Ishikawa (cell line): ENCODE measurements at regions not wholly inside any gene's neighbourhood (a gene's known extent, or its start where the extent isn't known, plus 50 kb on each side); places are given as distances from the start of the nearest gene placed in this dataset.

Source experiments
- CEBPB ChIP-seq: IDR thresholded peaks from 2 replicates; pipeline ENCODE4 v1.6.1; 2012
- CREB1 ChIP-seq: IDR thresholded peaks from 2 replicates; pipeline ENCODE4 v1.6.1; 2012; ENCODE audit warnings: low read depth
- EGR1 ChIP-seq: IDR thresholded peaks from 2 replicates; pipeline ENCODE4 v1.6.1; 2012
- EP300 ChIP-seq: IDR thresholded peaks from 2 replicates; pipeline ENCODE4 v1.6.1; 2012; ENCODE audit warnings: borderline replicate concordance
- FOXM1 ChIP-seq: IDR thresholded peaks from 2 replicates; pipeline ENCODE4 v1.6.1; 2012; ENCODE audit warnings: low read depth, borderline replicate concordance
- MAX ChIP-seq: IDR thresholded peaks from 2 replicates; pipeline ENCODE4 v1.6.1; 2012
- NFIC ChIP-seq: IDR thresholded peaks from 2 replicates; pipeline ENCODE4 v1.6.1; 2012
- RAD21 ChIP-seq: IDR thresholded peaks from 2 replicates; pipeline ENCODE4 v1.6.1; 2012; ENCODE audit warnings: low read depth
- REST ChIP-seq: IDR thresholded peaks from 2 replicates; pipeline ENCODE4 v1.6.1; 2012; ENCODE audit warnings: low read depth, mild to moderate bottlenecking
- TAF1 ChIP-seq: IDR thresholded peaks from 2 replicates; pipeline ENCODE4 v1.6.1; 2012; ENCODE audit warnings: low read depth, mild to moderate bottlenecking
- TCF12 ChIP-seq: IDR thresholded peaks from 2 replicates; pipeline ENCODE4 v1.6.1; 2012; ENCODE audit warnings: low read depth
- TEAD4 ChIP-seq: IDR thresholded peaks from 2 replicates; pipeline ENCODE4 v1.6.1; 2012
- YY1 ChIP-seq: IDR thresholded peaks from 2 replicates; pipeline ENCODE4 v1.6.1; 2012; ENCODE audit warnings: low read depth
- ZBTB7A ChIP-seq: IDR thresholded peaks from 2 replicates; pipeline ENCODE4 v1.6.1; 2012; ENCODE audit warnings: low read depth
- TF ChIP-seq, protein P1 (sequence below): IDR thresholded peaks from 2 replicates; pipeline ENCODE4 v1.6.1; 2012

DNA sequence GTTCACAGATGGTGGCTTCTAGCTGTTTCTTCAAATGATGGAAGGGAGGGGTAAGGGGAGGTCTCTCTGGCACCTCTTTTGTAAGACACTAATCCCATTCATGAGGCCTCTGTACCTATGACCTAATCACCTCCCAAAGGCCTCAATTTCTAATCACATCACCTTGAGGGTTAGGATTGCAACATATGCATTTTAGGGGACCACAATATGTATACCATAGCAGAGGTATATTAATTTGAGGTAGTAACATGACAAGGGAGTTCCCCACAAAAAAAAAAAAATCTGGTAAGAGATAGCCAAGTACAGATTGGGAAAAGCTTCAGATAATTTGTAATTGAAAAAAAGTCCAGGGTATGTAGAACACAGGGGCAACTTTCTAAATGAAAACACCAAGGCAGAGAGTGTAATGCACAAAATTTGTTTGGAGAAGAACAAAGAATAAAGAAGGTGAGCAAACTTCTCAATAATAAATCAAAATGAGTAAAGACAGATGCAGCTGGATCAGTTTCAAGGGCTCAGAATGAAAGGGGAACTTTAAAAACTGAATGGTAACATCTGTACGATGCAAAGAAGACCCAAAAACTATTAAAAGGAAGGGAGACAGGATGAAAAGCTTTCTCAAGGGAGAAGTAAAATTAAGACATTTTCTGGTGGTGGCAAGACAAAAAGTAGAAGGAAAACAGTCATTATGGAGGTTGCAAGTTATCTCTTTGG lies 125.5 kb upstream of the DCN start:
- TF ChIP-seq TAF1 (no peak), REST (no peak), EGR1 (no peak), TEAD4 (no peak), NFIC (no peak), CREB1 (no peak), CEBPB (no peak), FOXM1 (no peak), EP300 (no peak), MAX (no peak)
- TF ChIP-seq, protein P1, sequence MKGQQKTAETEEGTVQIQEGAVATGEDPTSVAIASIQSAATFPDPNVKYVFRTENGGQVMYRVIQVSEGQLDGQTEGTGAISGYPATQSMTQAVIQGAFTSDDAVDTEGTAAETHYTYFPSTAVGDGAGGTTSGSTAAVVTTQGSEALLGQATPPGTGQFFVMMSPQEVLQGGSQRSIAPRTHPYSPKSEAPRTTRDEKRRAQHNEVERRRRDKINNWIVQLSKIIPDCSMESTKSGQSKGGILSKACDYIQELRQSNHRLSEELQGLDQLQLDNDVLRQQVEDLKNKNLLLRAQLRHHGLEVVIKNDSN, result no peak

DNA sequence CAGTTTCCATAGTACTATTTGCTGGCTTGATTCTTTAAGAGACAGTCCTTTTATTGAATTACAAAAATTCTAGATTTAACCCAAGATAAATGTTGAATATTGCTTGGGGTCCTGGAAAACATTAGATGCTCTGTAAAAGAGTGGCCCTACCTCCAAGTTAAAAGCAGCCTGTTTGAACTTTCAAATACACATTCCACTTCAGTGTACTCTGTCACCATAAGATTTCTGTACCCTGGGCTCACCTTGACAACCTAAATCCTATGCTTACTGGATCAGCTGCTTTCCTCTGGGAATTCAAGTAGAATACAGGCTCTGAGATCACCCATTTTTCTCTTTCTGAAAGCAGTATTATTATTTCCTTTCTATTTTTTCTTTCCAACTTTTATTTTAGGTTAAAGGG lies 107.7 kb upstream of the DCN start:
- no peak for TF ChIP-seq REST
- TF ChIP-seq ZBTB7A, result no peak
- TF ChIP-seq CREB1, result no peak
- no peak for TF ChIP-seq RAD21
- TF ChIP-seq NFIC, result no peak

DNA sequence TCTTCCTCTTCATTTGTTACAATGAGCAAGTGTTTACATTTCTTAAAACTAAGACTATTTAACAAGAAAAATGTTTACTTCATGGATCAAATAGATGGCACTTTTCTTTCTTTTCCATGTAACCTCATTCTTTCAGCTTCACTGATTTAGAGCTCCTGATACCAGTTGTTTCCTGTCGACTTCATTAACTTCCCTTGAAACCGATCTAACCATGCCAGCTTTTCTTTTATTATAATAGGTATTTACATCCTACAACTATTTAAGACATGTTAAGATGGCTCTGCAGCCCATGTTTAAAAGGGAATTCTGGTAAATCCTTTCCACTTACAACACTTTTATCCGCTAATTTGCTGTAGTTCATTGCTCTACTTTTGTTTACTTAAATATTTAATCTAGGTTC lies 107.3 kb upstream of the DCN start:
- no peak for TF ChIP-seq MAX
- TF ChIP-seq, protein P1, result no peak
- no peak for TF ChIP-seq FOXM1
- TF ChIP-seq CEBPB, result no peak
- no peak for TF ChIP-seq NFIC
- no peak for TF ChIP-seq TAF1
- no peak for TF ChIP-seq TCF12

DNA sequence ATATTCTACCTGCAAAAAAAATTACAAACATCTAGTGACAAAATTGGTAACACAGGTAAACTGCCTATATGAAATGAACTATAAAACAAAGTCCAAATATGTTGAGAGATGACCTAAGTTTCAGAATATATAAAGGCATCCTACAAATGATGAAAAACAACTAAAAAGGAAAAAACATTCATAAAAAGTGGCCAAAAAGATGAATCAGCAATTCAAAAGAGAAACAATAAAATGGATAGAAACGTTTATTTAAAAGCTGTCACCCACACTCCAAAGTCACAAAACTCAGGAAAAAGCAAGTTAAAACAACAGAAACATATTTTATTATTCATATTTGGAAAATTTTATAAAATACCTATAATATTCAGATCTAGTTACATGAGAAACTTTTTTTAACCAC lies 106.5 kb upstream of the DCN start:
- TF ChIP-seq EGR1 (no peak), EP300 (no peak), RAD21 (no peak), YY1 (no peak), TAF1 (no peak), CREB1 (no peak), ZBTB7A (no peak), MAX (no peak), TCF12 (no peak), FOXM1 (no peak), REST (no peak), NFIC (no peak), CEBPB (no peak), TEAD4 (no peak)
- TF ChIP-seq, protein P1, result no peak
